ENCODE measurements at regions not wholly inside any gene's neighbourhood (a gene's known extent, or its start where the extent isn't known, plus 50 kb on each side); places are given as distances from the start of the nearest gene placed in this dataset.
A peak's percentile ranks its signal among the peaks of the same experiment; 100 is the strongest.

DNA sequence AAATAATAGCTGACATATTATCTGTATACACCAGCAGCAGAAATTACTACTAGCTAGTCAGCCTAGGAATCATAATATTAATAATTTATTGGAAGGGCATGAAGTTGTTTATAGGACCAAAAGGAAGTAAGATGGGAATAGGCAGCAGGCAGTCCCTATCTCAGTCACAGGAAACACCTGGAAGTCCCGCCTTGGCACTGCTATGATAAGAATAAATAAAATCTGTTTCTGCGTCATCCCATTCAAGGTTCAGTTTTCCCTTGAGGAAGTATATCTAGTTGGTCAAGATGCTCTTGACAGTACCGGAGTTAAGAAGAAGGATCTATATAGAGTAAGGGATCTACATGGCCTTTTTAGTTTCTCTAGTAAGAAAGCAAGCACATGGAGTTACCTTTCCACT, 830.8 kb downstream of the DIAPH3 start:
- H3K9me3 ChIP-seq: no peaks in the 10 kb centered on the region
- no peaks in the 10 kb centered on the region for H3K36me3 ChIP-seq
- H3K27me3 ChIP-seq: no peaks in the 10 kb centered on the region
- no peak for TF ChIP-seq POLR2A (IDR thresholded peaks at IDR 0.05)
- TF ChIP-seq, protein P1, sequence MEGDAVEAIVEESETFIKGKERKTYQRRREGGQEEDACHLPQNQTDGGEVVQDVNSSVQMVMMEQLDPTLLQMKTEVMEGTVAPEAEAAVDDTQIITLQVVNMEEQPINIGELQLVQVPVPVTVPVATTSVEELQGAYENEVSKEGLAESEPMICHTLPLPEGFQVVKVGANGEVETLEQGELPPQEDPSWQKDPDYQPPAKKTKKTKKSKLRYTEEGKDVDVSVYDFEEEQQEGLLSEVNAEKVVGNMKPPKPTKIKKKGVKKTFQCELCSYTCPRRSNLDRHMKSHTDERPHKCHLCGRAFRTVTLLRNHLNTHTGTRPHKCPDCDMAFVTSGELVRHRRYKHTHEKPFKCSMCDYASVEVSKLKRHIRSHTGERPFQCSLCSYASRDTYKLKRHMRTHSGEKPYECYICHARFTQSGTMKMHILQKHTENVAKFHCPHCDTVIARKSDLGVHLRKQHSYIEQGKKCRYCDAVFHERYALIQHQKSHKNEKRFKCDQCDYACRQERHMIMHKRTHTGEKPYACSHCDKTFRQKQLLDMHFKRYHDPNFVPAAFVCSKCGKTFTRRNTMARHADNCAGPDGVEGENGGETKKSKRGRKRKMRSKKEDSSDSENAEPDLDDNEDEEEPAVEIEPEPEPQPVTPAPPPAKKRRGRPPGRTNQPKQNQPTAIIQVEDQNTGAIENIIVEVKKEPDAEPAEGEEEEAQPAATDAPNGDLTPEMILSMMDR (IDR thresholded peaks at IDR 0.05): no peak
- ATAC-seq (peak in 1 of 4 donors; percentile 74), DNase-seq (no peak)
- peaks cover 0 to 17% (median 8%) of the 10 kb centered on the region in 12 donors for H3K4me1 ChIP-seq
- peak overlapping the region in 4 of 12 donors; percentile 11 to 30 (median 24) for H3K27ac ChIP-seq
- intact Hi-C loops (cut with DNase I): loop anchor here in 1 of 10 donors (10.0 kb wide), 1 partner anchor 1708 kb away; no protein-coding TSS in a partner anchor
- WGBS, 4 donors: 60 to 76% (median 69%) methylated on average over 3 of the region's 3 CpGs
- H3K4me3 ChIP-seq: no peak overlapping the region

DNA sequence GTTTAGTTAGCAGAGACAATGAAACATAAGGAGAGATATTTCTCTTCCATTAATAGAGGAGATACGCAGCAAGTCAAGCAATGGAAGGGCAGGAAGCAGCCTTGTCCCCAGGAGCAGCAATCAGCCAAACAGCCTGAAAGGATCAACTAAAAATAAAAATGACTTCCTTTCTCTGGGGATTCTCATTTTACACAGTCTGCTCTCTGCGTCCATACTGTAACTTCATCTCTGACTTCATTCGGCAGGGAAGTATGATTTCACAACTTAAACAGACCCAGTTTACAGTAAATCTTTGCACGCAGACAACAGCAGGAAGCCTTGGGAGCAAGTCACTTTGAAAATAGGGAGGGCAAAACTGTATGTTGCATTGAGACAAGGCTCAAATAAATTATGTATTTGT, 826.7 kb downstream of the DIAPH3 start:
- intact Hi-C loops (cut with DNase I): loop anchor here in 1 of 10 donors (10.0 kb wide), 1 partner anchor 1712 kb away; no protein-coding TSS in a partner anchor
- Histone ChIP-seq H3K9me3 (no peaks in the 10 kb centered on the region), H3K4me3 (no peak overlapping the region), H3K27me3 (no peaks in the 10 kb centered on the region), H3K4me1 (peaks cover 0 to 26% (median 16%) of the 10 kb centered on the region in 12 donors), H3K36me3 (no peaks in the 10 kb centered on the region), H3K27ac (peak overlapping the region in 9 of 12 donors; percentile 5 to 71 (median 46))
- 14 to 27% (median 18%) methylated on average over 4 of the region's 4 CpGs for WGBS, 4 donors
- peak; percentile 57 to 86 (median 80) for ATAC-seq
- no peak for TF ChIP-seq POLR2A (IDR thresholded peaks at IDR 0.05)
- DNase-seq: peak in 1 of 5 donors; percentile 30

DNA sequence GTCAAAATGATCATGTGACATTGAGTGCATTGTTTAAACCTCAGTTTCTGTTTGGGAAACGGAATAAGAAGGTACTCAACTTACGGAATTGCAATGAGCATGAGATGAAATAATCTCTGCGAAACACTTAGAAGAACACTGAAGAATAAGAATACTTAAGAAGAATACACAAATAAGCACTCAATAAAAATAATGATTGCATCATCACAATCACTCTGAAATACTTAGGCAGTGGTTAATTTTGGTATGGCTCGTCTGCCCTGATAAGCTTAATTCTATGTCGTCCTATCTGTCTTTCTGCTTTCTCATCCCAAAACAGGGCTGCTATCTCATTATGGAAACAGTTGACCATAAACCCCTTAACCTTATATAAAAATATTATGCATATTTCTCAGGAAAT, 823.6 kb downstream of the DIAPH3 start:
- Histone ChIP-seq H3K27ac (peak overlapping the region in 1 of 12 donors; percentile 12), H3K36me3 (no peaks in the 10 kb centered on the region), H3K9me3 (peaks cover 0 to 6% (median 0%) of the 10 kb centered on the region in 12 donors), H3K4me1 (peaks cover 0 to 40% (median 29%) of the 10 kb centered on the region in 12 donors), H3K27me3 (no peaks in the 10 kb centered on the region), H3K4me3 (no peak overlapping the region)
- TF ChIP-seq POLR2A (IDR thresholded peaks at IDR 0.05): no peak
- TF ChIP-seq, protein P1 (IDR thresholded peaks at IDR 0.05): no peak
- no peak for ATAC-seq
- intact Hi-C loops (cut with DNase I): loop anchor here in 2 of 10 donors (5.0 to 10.0 kb wide), 2 partner anchors 192 to 1055 kb away; partner anchors contain the start of gene TDRD3 (in 1 of the 2)
- 70 to 82% (median 75%) methylated on average over 5 of the region's 5 CpGs for WGBS, 4 donors
- no peak for DNase-seq

DNA sequence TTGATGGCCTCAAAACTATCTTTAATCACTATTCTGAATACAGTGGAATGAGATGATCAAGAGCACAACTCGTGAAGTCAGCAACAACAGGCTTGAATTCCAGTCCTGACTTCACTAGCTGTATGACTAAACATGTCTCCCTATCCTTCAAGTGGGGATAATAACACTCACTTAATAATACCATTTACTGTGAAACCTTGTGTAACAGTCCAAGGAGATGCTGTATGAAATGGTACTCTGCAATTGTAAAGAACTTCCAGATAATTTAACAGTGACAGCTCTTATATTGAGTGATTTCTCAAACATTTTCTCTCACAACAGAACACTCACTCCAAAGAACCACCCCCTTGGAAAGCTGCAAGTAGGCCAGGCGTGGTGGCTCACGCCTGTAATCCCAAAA, 823.1 kb downstream of the DIAPH3 start:
- intact Hi-C loops (cut with DNase I): loop anchor here in 2 of 10 donors (5.0 to 10.0 kb wide), 2 partner anchors 192 to 1054 kb away; partner anchors contain the start of gene TDRD3 (in 1 of the 2)
- Histone ChIP-seq H3K27me3 (no peaks in the 10 kb centered on the region), H3K27ac (peak overlapping the region in 4 of 12 donors; percentile 7 to 79 (median 43)), H3K9me3 (peaks cover 0 to 6% (median 0%) of the 10 kb centered on the region in 12 donors), H3K4me1 (peaks cover 0 to 45% (median 30%) of the 10 kb centered on the region in 12 donors), H3K36me3 (no peaks in the 10 kb centered on the region), H3K4me3 (no peak overlapping the region)
- 62 to 96% (median 63%) methylated on average over 3 of the region's 3 CpGs for WGBS, 4 donors
- TF ChIP-seq POLR2A (IDR thresholded peaks at IDR 0.05): no peak
- TF ChIP-seq, protein P1 (IDR thresholded peaks at IDR 0.05): no peak
- DNase-seq (no peak), ATAC-seq (no peak)

All from heart left ventricle (tissue), 16 donors.